Tibial nerve (tissue), 4 donors: ENCODE measurements at regions not wholly inside any gene's neighbourhood (a gene's known extent, or its start where the extent isn't known, plus 50 kb on each side); places are given as distances from the start of the nearest gene placed in this dataset.

Experiments
- DNase-seq, 2 donors: peaks; one replicate each; pipeline ENCODE4 v3.0.0-alpha.2; 2019; ENCODE audit warnings: low spot score in 2 of 2
- H3K27ac ChIP-seq, 4 donors: fragments of 200-600 bp; sonication (generic) in 3 of 4; one replicate each; pipeline ENCODE4 v1.5.1; 2017 to 2019; ENCODE audit warnings: mild to moderate bottlenecking in 1 of 4
- H3K27me3 ChIP-seq, 2 donors: fragments of 200-600 bp; sonication (generic) in 1 of 2; one replicate each; pipeline versions ENCODE4 v1.5.1 to v1.6.0; 2017 to 2019
- H3K36me3 ChIP-seq, 3 donors: fragments of 200-600 bp; sonication (generic); one replicate each; pipeline ENCODE4 v1.5.1; 2018 to 2019
- H3K4me1 ChIP-seq, 4 donors: fragments of 200-600 bp; sonication (generic) in 3 of 4; one replicate each; pipeline ENCODE4 v1.5.1; 2017 to 2019
- H3K4me3 ChIP-seq, 4 donors: fragments of 200-600 bp; sonication (generic) in 3 of 4; one replicate each; pipeline ENCODE4 v1.5.1; 2017 to 2019; ENCODE audit warnings: mild to moderate bottlenecking in 1 of 4, moderate library complexity in 1 of 4
- H3K9me3 ChIP-seq, 4 donors: fragments of 200-600 bp; sonication (generic) in 3 of 4; one replicate each; pipeline ENCODE4 v1.5.1; 2017 to 2019
- CTCF ChIP-seq, 5 experiments: fragments of 200-600 bp in 3 of 5; fragments of 450-650 bp in 2 of 5; sonication (generic) in 3 of 5; IDR thresholded peaks; one replicate each; pipeline ENCODE4 v1.5.1; 2016 to 2019; ENCODE audit warnings: antibody characterized with exemption in 5 of 5, mild to moderate bottlenecking in 3 of 5, moderate library complexity in 2 of 5
- EP300 ChIP-seq, 2 donors: sonication (generic); formaldehyde crosslinking; IDR thresholded peaks; one replicate each; pipeline ENCODE4 v1.6.1; 2017; ENCODE audit warnings: antibody characterized with exemption in 2 of 2, mild to moderate bottlenecking in 1 of 2
- POLR2A ChIP-seq, 2 donors: fragments of 450-650 bp; IDR thresholded peaks; one replicate each; pipeline ENCODE4 v1.6.1; 2017; ENCODE audit warnings: antibody characterized with exemption in 2 of 2, mild to moderate bottlenecking in 2 of 2, moderate library complexity in 2 of 2
- WGBS, 2 donors: methylation state at CpG; one replicate each; pipeline ENCODE4 v1.1.5; 2018; 5-methylcytosine and 5-hydroxymethylcytosine counted together

- H3K4me1 ChIP-seq = no peaks in the 10 kb centered on the region
- no peak overlapping the region for H3K27ac ChIP-seq
- H3K4me3 ChIP-seq = no peak overlapping the region
- H3K9me3 ChIP-seq = no peaks in the 10 kb centered on the region
- H3K36me3 ChIP-seq = no peaks in the 10 kb centered on the region
- DNase-seq = no peak
- 66 to 69% methylated on average over 4 of the region's 4 CpGs for WGBS, 2 donors
- no peak for TF ChIP-seq EP300 (IDR thresholded peaks at IDR 0.05)
- no peak for TF ChIP-seq CTCF (IDR thresholded peaks at IDR 0.05)
- TF ChIP-seq POLR2A (IDR thresholded peaks at IDR 0.05) = no peak
- H3K27me3 ChIP-seq = no peaks in the 10 kb centered on the region
Measured at GRCh38 chr14:83140756-83141155, 1607.1 kb upstream of the SEL1L start.

GRCh38 chr14:83147006-83147405, 1613.4 kb upstream of the SEL1L start:
- 63 to 69% methylated on average over 3 of the region's 3 CpGs for WGBS, 2 donors

GRCh38 chr14:83151571-83151970, 1617.9 kb upstream of the SEL1L start:
- H3K36me3 ChIP-seq = no peaks in the 10 kb centered on the region
- no peaks in the 10 kb centered on the region for H3K9me3 ChIP-seq
- H3K4me1 ChIP-seq = no peaks in the 10 kb centered on the region
- no peak for DNase-seq
- no peak overlapping the region for H3K4me3 ChIP-seq
- TF ChIP-seq EP300 (IDR thresholded peaks at IDR 0.05) = no peak
- TF ChIP-seq CTCF (IDR thresholded peaks at IDR 0.05) = no peak
- no peak for TF ChIP-seq POLR2A (IDR thresholded peaks at IDR 0.05)
- H3K27ac ChIP-seq = no peak overlapping the region
- no peaks in the 10 kb centered on the region for H3K27me3 ChIP-seq
- 70 to 74% methylated on average over 1 of the region's 1 CpG for WGBS, 2 donors

More at GRCh38 chr14:83147006-83147405, 1613.4 kb upstream of the SEL1L start:
- H3K9me3 ChIP-seq = no peaks in the 10 kb centered on the region
- no peak overlapping the region for H3K4me3 ChIP-seq
- no peak overlapping the region for H3K27ac ChIP-seq
- no peaks in the 10 kb centered on the region for H3K4me1 ChIP-seq
- H3K27me3 ChIP-seq = no peaks in the 10 kb centered on the region
- TF ChIP-seq POLR2A (IDR thresholded peaks at IDR 0.05) (no peak), EP300 (IDR thresholded peaks at IDR 0.05) (no peak), CTCF (IDR thresholded peaks at IDR 0.05) (no peak)
- H3K36me3 ChIP-seq = no peaks in the 10 kb centered on the region
- DNase-seq = no peak

GRCh38 chr14:83153081-83153480, 1619.4 kb upstream of the SEL1L start:
- no peaks in the 10 kb centered on the region for H3K36me3 ChIP-seq
- H3K27me3 ChIP-seq = no peaks in the 10 kb centered on the region
- no peak overlapping the region for H3K4me3 ChIP-seq
- no peaks in the 10 kb centered on the region for H3K4me1 ChIP-seq
- WGBS, 2 donors = 65 to 85% methylated on average over 1 of the region's 1 CpG
- no peak for TF ChIP-seq EP300 (IDR thresholded peaks at IDR 0.05)
- TF ChIP-seq POLR2A (IDR thresholded peaks at IDR 0.05) = no peak
- TF ChIP-seq CTCF (IDR thresholded peaks at IDR 0.05) = no peak
- no peak for DNase-seq
- H3K9me3 ChIP-seq = no peaks in the 10 kb centered on the region
- H3K27ac ChIP-seq = no peak overlapping the region

GRCh38 chr14:83162361-83162929, 1628.8 kb upstream of the SEL1L start:
- Histone ChIP-seq H3K4me1 (peaks cover 0 to 14% (median 0%) of the 10 kb centered on the region in 4 donors), H3K27ac (no peak overlapping the region), H3K4me3 (no peak overlapping the region), H3K9me3 (no peaks in the 10 kb centered on the region), H3K36me3 (no peaks in the 10 kb centered on the region), H3K27me3 (no peaks in the 10 kb centered on the region)
- DNase-seq = no peak
- 51 to 69% methylated on average over 5 of the region's 5 CpGs for WGBS, 2 donors
- TF ChIP-seq EP300 (IDR thresholded peaks at IDR 0.05) = no peak
- no peak for TF ChIP-seq CTCF (IDR thresholded peaks at IDR 0.05)
- no peak for TF ChIP-seq POLR2A (IDR thresholded peaks at IDR 0.05)
